B cell (primary cell): ENCODE measurements at regions not wholly inside any gene's neighbourhood (a gene's known extent, or its start where the extent isn't known, plus 50 kb on each side); places are given as distances from the start of the nearest gene placed in this dataset.

Experiments used
- ATAC-seq: fragments of 200-7000 bp; cut with Tn5 transposase; one replicate; pipeline ENCODE4 v1.10.0; 2021; ENCODE audit warnings: low read depth, mild to moderate bottlenecking, moderate number of reproducible peaks, moderate library complexity
- CTCF ChIA-PET: fragments of 350-600 bp; sonication (Branson Sonifier 250); formaldehyde crosslinking; loops from one replicate; lab custom pipeline; 2021; ENCODE audit warnings: antibody characterized with exemption, inconsistent platforms; lab: Charles Lee
- POLR2A ChIA-PET: fragments of 350-600 bp; sonication (Branson Sonifier 250); formaldehyde crosslinking; loops from one replicate; lab custom pipeline; 2021; ENCODE audit warnings: antibody characterized with exemption; lab: Charles Lee
- DNase-seq: peaks from one replicate; pipeline ENCODE4 v3.0.0; 2013
- H2AFZ ChIP-seq: 2 replicates; pipeline ENCODE4 v1.6.1; 2012; ENCODE audit warnings: mild to moderate bottlenecking, low read depth, low read length; ENCODE audit not compliant: insufficient read depth, poor library complexity, severe bottlenecking
- H3K27ac ChIP-seq, 2 donors: 1 replicate in 1 of 2; 2 replicates in 1 of 2; pipeline ENCODE4 v1.5.1; 2012 to 2013; ENCODE audit warnings: low read length in 2 of 2, mild to moderate bottlenecking in 2 of 2, moderate library complexity in 1 of 2
- H3K27me3 ChIP-seq, 4 experiments: fragments of 200-600 bp in 1 of 4; sonication (generic) in 1 of 4; replicated peaks in 1 of 4; 1 replicate in 2 of 4; 2 replicates in 2 of 4; pipeline versions ENCODE4 v1.6.1 to v1.7.0; 2013 to 2016; ENCODE audit warnings: low read length in 3 of 4, mild to moderate bottlenecking in 2 of 4, mixed read lengths in 1 of 4, moderate library complexity in 1 of 4; ENCODE audit not compliant: insufficient read depth in 4 of 4, control insufficient read depth in 3 of 4; ENCODE audit errors: control extremely low read depth in 1 of 4
- H3K36me3 ChIP-seq, 2 experiments: replicated peaks in 1 of 2; 1 replicate in 1 of 2; 2 replicates in 1 of 2; pipeline versions ENCODE4 v1.6.1 to v1.7.1; 2013; ENCODE audit warnings: low read length in 1 of 2; ENCODE audit not compliant: insufficient read depth in 2 of 2, control insufficient read depth in 1 of 2; ENCODE audit errors: control extremely low read depth in 1 of 2, extremely low read depth in 1 of 2
- H3K4me1 ChIP-seq, 2 donors: fragments of 200-600 bp in 1 of 2; sonication (generic) in 1 of 2; 1 replicate in 1 of 2; 2 replicates in 1 of 2; pipeline versions ENCODE4 v1.5.1 to v1.6.1; 2013 to 2017; ENCODE audit warnings: low read length in 2 of 2; ENCODE audit not compliant: control insufficient read depth in 2 of 2, insufficient read depth in 2 of 2
- H3K4me2 ChIP-seq: replicated peaks from 2 replicates; pipeline ENCODE3; 2012; ENCODE audit warnings: mild to moderate bottlenecking, low read depth, low read length; ENCODE audit not compliant: poor library complexity, severe bottlenecking
- H3K4me3 ChIP-seq, 5 experiments: fragments of 200-600 bp in 1 of 5; sonication (generic) in 1 of 5; 1 replicate in 3 of 5; 2 replicates in 2 of 5; pipeline versions ENCODE4 v1.5.1 to v1.7.0; 2011 to 2016; ENCODE audit warnings: low read length in 4 of 5, mild to moderate bottlenecking in 4 of 5, low read depth in 2 of 5, control low read depth in 1 of 5, moderate library complexity in 1 of 5; ENCODE audit not compliant: insufficient read depth in 1 of 5; ENCODE audit errors: control extremely low read depth in 1 of 5, extremely low read depth in 1 of 5
- H3K79me2 ChIP-seq: fragments of 200-600 bp; sonication (generic); one replicate; pipeline ENCODE4 v1.6.0; 2016; ENCODE audit warnings: low read length; ENCODE audit not compliant: control insufficient read depth, insufficient read depth
- H3K9ac ChIP-seq: fragments of 200-600 bp; sonication (generic); 2 replicates; pipeline ENCODE4 v1.6.1; 2017; ENCODE audit warnings: mild to moderate bottlenecking, low read length, moderate library complexity
- H3K9me3 ChIP-seq, 3 donors: one replicate each; pipeline versions ENCODE4 v1.6.1 to v1.7.1; 2013; ENCODE audit warnings: low read length in 2 of 3; ENCODE audit not compliant: control insufficient read depth in 2 of 3, insufficient read depth in 1 of 3; ENCODE audit errors: control extremely low read depth in 1 of 3
- H4K20me1 ChIP-seq: 2 replicates; pipeline ENCODE4 v1.6.0; 2012; ENCODE audit warnings: mild to moderate bottlenecking, low read length; ENCODE audit not compliant: insufficient read depth, control insufficient read depth, poor library complexity, severe bottlenecking
- H3K27ac Mint-ChIP-seq: one replicate; pipeline ENCODE4 v1.8.0; 2021; ENCODE audit warnings: mixed read lengths
- H3K27me3 Mint-ChIP-seq: one replicate; pipeline ENCODE4 v1.8.0; 2021; ENCODE audit warnings: mixed read lengths
- H3K4me1 Mint-ChIP-seq: one replicate; pipeline ENCODE4 v1.8.0; 2021; ENCODE audit warnings: mixed read lengths
- H3K4me3 Mint-ChIP-seq: one replicate; pipeline ENCODE4 v1.8.0; 2021; ENCODE audit warnings: mixed read lengths
- H3K9me3 Mint-ChIP-seq: one replicate; pipeline ENCODE4 v1.8.0; 2022; ENCODE audit warnings: mixed read lengths; ENCODE audit not compliant: insufficient read depth
- EZH2 ChIP-seq: IDR thresholded peaks from 2 replicates; pipeline ENCODE4 v1.6.1; 2012; ENCODE audit warnings: borderline replicate concordance, low read depth, mild to moderate bottlenecking, moderate library complexity, low read length; ENCODE audit not compliant: insufficient read depth, poor library complexity, severe bottlenecking
- WGBS: methylation state at CpG from one replicate; pipeline ENCODE4 v1.1.5; 2013; ENCODE audit warnings: missing lambda C conversion rate; ENCODE audit not compliant: insufficient coverage; 5-methylcytosine and 5-hydroxymethylcytosine counted together
- intact Hi-C: fragments of 100-400 bp; cut with micrococcal nuclease; formaldehyde crosslinking; loops from one replicate; pipeline ENCODE4 v1.10.0; 2022
- TF ChIP-seq, protein P1 (sequence below): fragments of 200-600 bp; IDR thresholded peaks from one replicate; pipeline ENCODE4 v1.8.0; 2022; ENCODE audit warnings: antibody characterized with exemption, mild to moderate bottlenecking

DNA sequence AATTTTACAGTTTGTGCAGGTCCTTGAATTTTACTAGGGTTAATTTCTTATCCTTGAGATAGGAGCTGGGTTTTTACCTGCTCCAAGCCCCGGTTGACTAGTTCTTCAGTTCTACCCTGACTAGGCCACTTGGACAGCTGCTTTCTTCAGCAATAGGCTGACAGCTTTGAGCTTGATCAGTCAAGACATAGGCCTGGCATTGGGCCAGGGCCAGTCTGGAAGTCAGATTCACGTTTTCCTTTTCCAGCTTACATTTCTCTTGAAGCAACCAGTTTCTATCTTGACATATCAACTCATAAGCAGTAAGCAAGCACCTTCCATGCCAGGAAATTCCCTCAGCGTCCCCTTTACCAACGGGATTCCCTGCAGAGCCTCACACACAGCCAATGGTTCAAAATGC is 63.7 kb upstream of the AJAP1 start:
- no peak overlapping the region for H2AFZ ChIP-seq
- intact Hi-C loops = no loop called here
- Mint-ChIP-seq H3K9me3 (no peaks in the 10 kb centered on the region), H3K4me3 (no peak overlapping the region), H3K4me1 (no peaks in the 10 kb centered on the region), H3K27me3 (peaks cover 34% of the 10 kb centered on the region), H3K27ac (no peak overlapping the region)
- H3K4me1 ChIP-seq = no peaks in the 10 kb centered on the region
- H3K36me3 ChIP-seq = no peaks in the 10 kb centered on the region
- H3K9me3 ChIP-seq = no peaks in the 10 kb centered on the region
- CTCF ChIA-PET = no interaction called here
- TF ChIP-seq EZH2 = no peak
- TF ChIP-seq, protein P1, sequence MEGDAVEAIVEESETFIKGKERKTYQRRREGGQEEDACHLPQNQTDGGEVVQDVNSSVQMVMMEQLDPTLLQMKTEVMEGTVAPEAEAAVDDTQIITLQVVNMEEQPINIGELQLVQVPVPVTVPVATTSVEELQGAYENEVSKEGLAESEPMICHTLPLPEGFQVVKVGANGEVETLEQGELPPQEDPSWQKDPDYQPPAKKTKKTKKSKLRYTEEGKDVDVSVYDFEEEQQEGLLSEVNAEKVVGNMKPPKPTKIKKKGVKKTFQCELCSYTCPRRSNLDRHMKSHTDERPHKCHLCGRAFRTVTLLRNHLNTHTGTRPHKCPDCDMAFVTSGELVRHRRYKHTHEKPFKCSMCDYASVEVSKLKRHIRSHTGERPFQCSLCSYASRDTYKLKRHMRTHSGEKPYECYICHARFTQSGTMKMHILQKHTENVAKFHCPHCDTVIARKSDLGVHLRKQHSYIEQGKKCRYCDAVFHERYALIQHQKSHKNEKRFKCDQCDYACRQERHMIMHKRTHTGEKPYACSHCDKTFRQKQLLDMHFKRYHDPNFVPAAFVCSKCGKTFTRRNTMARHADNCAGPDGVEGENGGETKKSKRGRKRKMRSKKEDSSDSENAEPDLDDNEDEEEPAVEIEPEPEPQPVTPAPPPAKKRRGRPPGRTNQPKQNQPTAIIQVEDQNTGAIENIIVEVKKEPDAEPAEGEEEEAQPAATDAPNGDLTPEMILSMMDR = no peak
- ATAC-seq = no peak
- DNase-seq = no peak
- POLR2A ChIA-PET = no interaction called here
- no peaks in the 10 kb centered on the region for H3K79me2 ChIP-seq
- no peak overlapping the region for H3K9ac ChIP-seq
- no peak overlapping the region for H3K4me3 ChIP-seq
- H3K4me2 ChIP-seq = no peak overlapping the region
- H4K20me1 ChIP-seq = no peaks in the 10 kb centered on the region
- no peak overlapping the region for H3K27ac ChIP-seq
- WGBS = 73% methylated on average over 4 of the region's 4 CpGs
- peaks cover 0 to 4% (median 0%) of the 10 kb centered on the region in 4 experiments for H3K27me3 ChIP-seq

DNA sequence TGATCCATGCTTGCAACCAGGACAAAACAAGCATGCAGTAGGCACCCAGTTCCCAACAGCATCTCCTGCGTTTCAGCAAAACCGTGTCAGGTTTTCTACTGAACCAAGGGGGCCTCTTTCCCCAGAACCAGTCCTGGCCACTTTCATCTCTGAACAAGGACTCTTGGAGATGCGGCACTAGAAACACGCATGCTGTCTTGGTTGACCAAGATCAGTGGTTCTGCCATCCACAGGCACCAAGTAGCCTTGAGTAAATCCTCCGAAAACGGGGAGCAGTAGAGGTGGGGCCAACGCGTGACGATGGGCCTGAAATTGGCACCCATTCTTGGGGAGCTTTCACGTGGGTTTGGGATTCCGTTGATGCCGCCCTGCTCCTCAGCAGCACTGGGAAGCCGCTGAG is 62.5 kb upstream of the AJAP1 start:
- 92% methylated on average over 13 of the region's 13 CpGs for WGBS
- DNase-seq = no peak
- Mint-ChIP-seq H3K27me3 (peaks cover 22% of the 10 kb centered on the region), H3K4me1 (no peaks in the 10 kb centered on the region), H3K4me3 (no peak overlapping the region), H3K27ac (no peak overlapping the region), H3K9me3 (no peaks in the 10 kb centered on the region)
- intact Hi-C loops = no loop called here
- Histone ChIP-seq H3K27me3 (no peaks in the 10 kb centered on the region), H3K4me2 (no peak overlapping the region), H3K9me3 (no peaks in the 10 kb centered on the region), H3K9ac (no peak overlapping the region), H2AFZ (no peak overlapping the region), H3K4me3 (no peak overlapping the region), H3K36me3 (no peaks in the 10 kb centered on the region), H3K27ac (no peak overlapping the region), H4K20me1 (no peaks in the 10 kb centered on the region), H3K79me2 (no peaks in the 10 kb centered on the region), H3K4me1 (no peaks in the 10 kb centered on the region)
- ChIA-PET POLR2A (no interaction called here), CTCF (no interaction called here)
- no peak for ATAC-seq
- TF ChIP-seq, protein P1 = no peak
- no peak for TF ChIP-seq EZH2
